Activated CD4-positive, alpha-beta T cell treated with anti-CD3 and anti-CD28 coated beads, Interleukin-2, Interleukin-4, amounts not matched to agents 100 ng/mL and 50 ng/mL, durations not matched to agents 16 hours and 8 hours (primary cell): ENCODE measurements at regions not wholly inside any gene's neighbourhood (a gene's known extent, or its start where the extent isn't known, plus 50 kb on each side); places are given as distances from the start of the nearest gene placed in this dataset.

Source experiments
- DNase-seq: peaks from one replicate; pipeline ENCODE4 v3.0.0-alpha.2; 2020; ENCODE audit warnings: low spot score

GRCh38 chr1:221201773-221202172 is 322.5 kb downstream of the HLX start:
- no peak for DNase-seq

GRCh38 chr1:221203224-221204054 is 324.2 kb downstream of the HLX start:
- peak; percentile 74 for DNase-seq

GRCh38 chr1:221204055-221204833 is 325.0 kb downstream of the HLX start:
- DNase-seq, result no peak

- DNase-seq, result no peak
Measured at GRCh38 chr1:221206076-221206475, 326.8 kb downstream of the HLX start.

- DNase-seq, result no peak
Measured at GRCh38 chr1:221212926-221213325, 333.7 kb downstream of the HLX start.

GRCh38 chr1:221217029-221217428 is 337.8 kb downstream of the HLX start:
- no peak for DNase-seq

- DNase-seq, result no peak
Measured at GRCh38 chr1:221223281-221223680, 344.0 kb downstream of the HLX start.

- no peak for DNase-seq
Measured at GRCh38 chr1:221227460-221227859, 348.2 kb downstream of the HLX start.

- no peak for DNase-seq
Measured at GRCh38 chr1:221227872-221228337, 348.7 kb downstream of the HLX start.

GRCh38 chr1:221228594-221228993 is 349.4 kb downstream of the HLX start:
- DNase-seq, result no peak

GRCh38 chr1:221230605-221231004 is 351.4 kb downstream of the HLX start:
- DNase-seq, result no peak

GRCh38 chr1:221234791-221235190 is 355.5 kb downstream of the HLX start:
- no peak for DNase-seq

- DNase-seq, result no peak
Measured at GRCh38 chr1:221237587-221237986, 358.3 kb downstream of the HLX start.

GRCh38 chr1:221239181-221239580 is 359.9 kb downstream of the HLX start:
- DNase-seq, result no peak

- no peak for DNase-seq
Measured at GRCh38 chr1:221239792-221240191, 360.5 kb downstream of the HLX start.

- DNase-seq, result no peak
Measured at GRCh38 chr1:221240690-221241089, 361.4 kb downstream of the HLX start.

- no peak for DNase-seq
Measured at GRCh38 chr1:221241157-221241556, 361.9 kb downstream of the HLX start.

GRCh38 chr1:221241592-221241991 is 362.3 kb downstream of the HLX start:
- DNase-seq, result no peak

- DNase-seq, result no peak
Measured at GRCh38 chr1:221246067-221246466, 366.8 kb downstream of the HLX start.

GRCh38 chr1:221246628-221247415 is 367.6 kb downstream of the HLX start:
- no peak for DNase-seq

- DNase-seq, result no peak
Measured at GRCh38 chr1:221251580-221251979, 372.3 kb downstream of the HLX start.

GRCh38 chr1:221254813-221255212 is 375.6 kb downstream of the HLX start:
- no peak for DNase-seq
